H1 (cell line): ENCODE measurements at regions not wholly inside any gene's neighbourhood (a gene's known extent, or its start where the extent isn't known, plus 50 kb on each side); places are given as distances from the start of the nearest gene placed in this dataset.

ENCODE experiments used
- CTCF ChIA-PET: fragments of 300-600 bp; sonication (Branson Sonifier 250); formaldehyde crosslinking; loops from one replicate; lab custom pipeline; 2021; ENCODE audit not compliant: partially characterized antibody; lab: Charles Lee
- POLR2A ChIA-PET: fragments of 300-600 bp; sonication (Branson Sonifier 250); formaldehyde crosslinking; loops from one replicate; lab custom pipeline; 2021; ENCODE audit warnings: inconsistent platforms; ENCODE audit not compliant: partially characterized antibody; lab: Charles Lee
- DNase-seq, 2 experiments: peaks; one replicate each; pipeline versions ENCODE4 v3.0.0 to v3.0.0-alpha.2; 2010 to 2022; ENCODE audit warnings: low spot score in 2 of 2, low read depth in 1 of 2, mixed read lengths in 1 of 2
- FAIRE-seq: peaks from 2 replicates; lab custom pipeline; 2011; peaks lifted over from hg19 to GRCh38; lab: Jason Lieb, UNC
- H2AFZ ChIP-seq: 2 replicates; pipeline ENCODE4 v1.8.1; 2012; ENCODE audit warnings: low read length, inconsistent platforms
- H2AK5ac ChIP-seq: 2 replicates; pipeline ENCODE4 v1.6.1; 2013; ENCODE audit warnings: low read depth, low read length
- H2BK120ac ChIP-seq: replicated peaks from 2 replicates; pipeline ENCODE3; 2013; ENCODE audit warnings: low read depth, low read length, inconsistent platforms
- H2BK12ac ChIP-seq: 2 replicates; pipeline ENCODE4 v1.6.1; 2013; ENCODE audit warnings: low read depth, low read length
- H2BK15ac ChIP-seq: 2 replicates; pipeline ENCODE4 v1.6.1; 2013; ENCODE audit warnings: low read length
- H2BK20ac ChIP-seq: 2 replicates; pipeline ENCODE4 v1.6.1; 2013; ENCODE audit warnings: low read length
- H2BK5ac ChIP-seq: 2 replicates; pipeline ENCODE4 v1.6.1; 2013; ENCODE audit warnings: low read depth, low read length
- H3K14ac ChIP-seq: 2 replicates; pipeline ENCODE4 v1.6.1; 2013; ENCODE audit warnings: inconsistent platforms; ENCODE audit not compliant: insufficient read length
- H3K18ac ChIP-seq: 2 replicates; pipeline ENCODE4 v1.6.1; 2013; ENCODE audit warnings: low read length; ENCODE audit errors: extremely low read depth
- H3K23ac ChIP-seq: 2 replicates; pipeline ENCODE4 v1.6.1; 2013; ENCODE audit warnings: inconsistent platforms; ENCODE audit not compliant: insufficient read length
- H3K23me2 ChIP-seq: 2 replicates; pipeline ENCODE4 v1.6.1; 2013; ENCODE audit warnings: low read depth, low read length
- H3K27ac ChIP-seq: 2 replicates; pipeline ENCODE4 v1.6.1; 2011; ENCODE audit warnings: low read depth, low read length, inconsistent platforms
- H3K27me3 ChIP-seq, 4 experiments: replicated peaks in 1 of 4; 1 replicate in 1 of 4; 2 replicates in 3 of 4; pipeline versions ENCODE4 v1.6.1 to v1.8.1; 2011 to 2013; ENCODE audit warnings: low read length in 3 of 4, mild to moderate bottlenecking in 3 of 4, inconsistent platforms in 2 of 4, mixed read lengths in 2 of 4, moderate library complexity in 1 of 4; ENCODE audit not compliant: control insufficient read depth in 3 of 4, insufficient read depth in 3 of 4; ENCODE audit errors: extremely low read depth in 1 of 4
- H3K36me3 ChIP-seq, 4 experiments: 2 replicates each; pipeline versions ENCODE4 v1.6.1 to v1.8.1; 2011 to 2013; ENCODE audit warnings: mild to moderate bottlenecking in 4 of 4, low read length in 3 of 4, moderate library complexity in 2 of 4, control low read depth in 1 of 4, inconsistent platforms in 1 of 4; ENCODE audit not compliant: insufficient read depth in 4 of 4, control insufficient read depth in 2 of 4
- H3K4ac ChIP-seq: replicated peaks from 2 replicates; pipeline ENCODE3; 2013; ENCODE audit warnings: low read length, low read depth, mixed read lengths, inconsistent platforms; ENCODE audit not compliant: insufficient read length
- H3K4me1 ChIP-seq, 4 experiments: replicated peaks in 1 of 4; 1 replicate in 1 of 4; 2 replicates in 3 of 4; pipeline versions ENCODE4 v1.6.1 to v1.8.1; 2011 to 2013; ENCODE audit warnings: low read length in 3 of 4, inconsistent platforms in 2 of 4, mixed read lengths in 1 of 4; ENCODE audit not compliant: insufficient read depth in 4 of 4, control insufficient read depth in 3 of 4
- H3K4me2 ChIP-seq, 2 experiments: 2 replicates each; pipeline versions ENCODE4 v1.6.1 to v1.8.1; 2011 to 2013; ENCODE audit warnings: low read depth in 2 of 2, low read length in 2 of 2, control low read depth in 1 of 2, inconsistent platforms in 1 of 2, mild to moderate bottlenecking in 1 of 2; ENCODE audit not compliant: insufficient read depth in 1 of 2
- H3K4me3 ChIP-seq, 4 experiments: fragments of 200-600, 300-600 bp in 1 of 4; sonication (generic), shearing (Covaris generic), sonication (Bioruptor Twin) in 1 of 4; 2 replicates each; pipeline versions ENCODE4 v1.5.1 to v1.8.1; 2011 to 2016; ENCODE audit warnings: low read length in 4 of 4, low read depth in 3 of 4, control low read depth in 2 of 4, inconsistent platforms in 2 of 4, mild to moderate bottlenecking in 2 of 4, mixed read lengths in 1 of 4, moderate library complexity in 1 of 4; ENCODE audit not compliant: insufficient read depth in 2 of 4; ENCODE audit errors: extremely low read depth in 1 of 4
- H3K56ac ChIP-seq: replicated peaks from 2 replicates; pipeline ENCODE3; 2013; ENCODE audit warnings: low read depth, mild to moderate bottlenecking, mixed read lengths, low read length, inconsistent platforms; ENCODE audit not compliant: insufficient read length
- H3K79me1 ChIP-seq: 2 replicates; pipeline ENCODE4 v1.6.1; 2013; ENCODE audit warnings: low read depth, low read length, control low read depth
- H3K79me2 ChIP-seq, 2 experiments: 2 replicates each; pipeline versions ENCODE4 v1.6.1 to v1.8.1; 2012 to 2013; ENCODE audit warnings: low read length in 2 of 2, mild to moderate bottlenecking in 2 of 2, inconsistent platforms in 1 of 2; ENCODE audit not compliant: insufficient read depth in 2 of 2, control insufficient read depth in 1 of 2
- H3K9ac ChIP-seq, 4 experiments: replicated peaks in 1 of 4; 1 replicate in 1 of 4; 2 replicates in 3 of 4; pipeline versions ENCODE4 v1.6.1 to v1.8.1; 2011 to 2013; ENCODE audit warnings: low read depth in 3 of 4, low read length in 3 of 4, control low read depth in 2 of 4, mild to moderate bottlenecking in 2 of 4, moderate library complexity in 2 of 4, inconsistent platforms in 1 of 4; ENCODE audit errors: extremely low read depth in 1 of 4
- H3K9me3 ChIP-seq, 2 experiments: 2 replicates each; pipeline versions ENCODE4 v1.6.1 to v1.8.1; 2012 to 2013; ENCODE audit warnings: mild to moderate bottlenecking in 2 of 2, moderate library complexity in 2 of 2, control low read depth in 1 of 2, inconsistent platforms in 1 of 2, low read depth in 1 of 2, low read length in 1 of 2, mixed read lengths in 1 of 2; ENCODE audit not compliant: insufficient read depth in 2 of 2
- H4K20me1 ChIP-seq, 2 experiments: replicated peaks in 1 of 2; 2 replicates each; pipeline versions ENCODE3 to v1.8.1; 2011 to 2013; ENCODE audit warnings: inconsistent platforms in 2 of 2, low read length in 2 of 2, mild to moderate bottlenecking in 1 of 2; ENCODE audit not compliant: insufficient read depth in 2 of 2, control insufficient read depth in 1 of 2
- H4K5ac ChIP-seq: 2 replicates; pipeline ENCODE4 v1.6.1; 2013; ENCODE audit warnings: low read length, low read depth, mixed read lengths, inconsistent platforms; ENCODE audit not compliant: insufficient read length
- H4K8ac ChIP-seq: 2 replicates; pipeline ENCODE4 v1.8.0; 2013; ENCODE audit warnings: mild to moderate bottlenecking, moderate library complexity, low read length, inconsistent platforms; ENCODE audit not compliant: insufficient read depth; ENCODE audit errors: extremely low read depth
- H4K91ac ChIP-seq: replicated peaks from 2 replicates; pipeline ENCODE3; 2013; ENCODE audit warnings: low read length, mixed read lengths, inconsistent platforms; ENCODE audit not compliant: insufficient read length
- JUND ChIP-seq: IDR thresholded peaks from 2 replicates; pipeline ENCODE4 v1.6.1; 2011; ENCODE audit warnings: mild to moderate bottlenecking, improper control_type of control experiment, low read length
- MAFK ChIP-seq: IDR thresholded peaks from 2 replicates; pipeline ENCODE4 v1.6.1; 2012; ENCODE audit warnings: low read depth, mild to moderate bottlenecking, improper control_type of control experiment, low read length
- POU5F1 ChIP-seq: IDR thresholded peaks from 2 replicates; pipeline ENCODE4 v1.6.1; 2011; ENCODE audit warnings: low read depth, mild to moderate bottlenecking, low read length, moderate library complexity
- WGBS, 2 experiments: shearing (Covaris generic) in 1 of 2; methylation state at CpG; one replicate each; pipeline versions ENCODE4 v1.1.6 to v1.1.7; 2013 to 2015; ENCODE audit warnings: low lambda C conversion rate in 2 of 2, mixed read lengths in 2 of 2, inconsistent platforms in 1 of 2, low coverage in 1 of 2, missing lambda C conversion rate in 1 of 2; ENCODE audit not compliant: insufficient replicate concordance in 2 of 2, insufficient coverage in 1 of 2, insufficient read length in 1 of 2; ENCODE audit errors: extremely low coverage in 1 of 2, missing lambda C conversion rate in 1 of 2; 5-methylcytosine and 5-hydroxymethylcytosine counted together

GRCh38 chr10:129361676-129362376, 105.2 kb upstream of the MGMT start:
- H3K36me3 ChIP-seq = no peaks in the 10 kb centered on the region
- H3K23me2 ChIP-seq = no peaks in the 10 kb centered on the region; the same call in 1 of the 2 replicates
- H3K79me2 ChIP-seq = no peaks in the 10 kb centered on the region
- TF ChIP-seq MAFK (no peak), JUND (no peak), POU5F1 (no peak)
- no peak overlapping the region for H4K8ac ChIP-seq
- no peak overlapping the region for H2BK5ac ChIP-seq
- FAIRE-seq (no peak), DNase-seq (peak in 1 of 2 experiments; percentile 32)
- H3K23ac ChIP-seq = no peak overlapping the region
- H3K9me3 ChIP-seq = peaks cover 2 to 3% of the 10 kb centered on the region in 2 experiments; a peak in 1 of 4 replicates
- no peak overlapping the region for H4K5ac ChIP-seq
- no peaks in the 10 kb centered on the region for H4K20me1 ChIP-seq
- H3K56ac ChIP-seq = no peak overlapping the region
- H3K79me1 ChIP-seq = no peaks in the 10 kb centered on the region
- WGBS, 2 experiments = 90% methylated on average over 18 of the region's 18 CpGs; no CpG with 5 or more reads in 1 of the 2 experiments
- no peaks in the 10 kb centered on the region for H3K27me3 ChIP-seq
- H3K18ac ChIP-seq = no peak overlapping the region
- no peak overlapping the region for H3K4ac ChIP-seq
- no peak overlapping the region for H3K27ac ChIP-seq
- H3K4me3 ChIP-seq = no peak overlapping the region
- H3K4me2 ChIP-seq = no peak overlapping the region
- H3K14ac ChIP-seq = no peak overlapping the region
- no peaks in the 10 kb centered on the region for H3K4me1 ChIP-seq
- no peak overlapping the region for H2BK20ac ChIP-seq
- CTCF ChIA-PET = interaction anchor here (0.6 kb wide), 1 partner anchor 76 kb away, joined by 3 read pairs; no protein-coding TSS in a partner anchor
- no peak overlapping the region for H2BK12ac ChIP-seq
- POLR2A ChIA-PET = no interaction called here
- H2BK120ac ChIP-seq = no peak overlapping the region
- no peak overlapping the region for H2BK15ac ChIP-seq
- H2AK5ac ChIP-seq = no peak overlapping the region
- H3K9ac ChIP-seq = no peak overlapping the region
- H4K91ac ChIP-seq = no peak overlapping the region
- H2AFZ ChIP-seq = no peak overlapping the region
